ENCODE measurements at regions not wholly inside any gene's neighbourhood (a gene's known extent, or its start where the extent isn't known, plus 50 kb on each side); places are given as distances from the start of the nearest gene placed in this dataset.

DNA sequence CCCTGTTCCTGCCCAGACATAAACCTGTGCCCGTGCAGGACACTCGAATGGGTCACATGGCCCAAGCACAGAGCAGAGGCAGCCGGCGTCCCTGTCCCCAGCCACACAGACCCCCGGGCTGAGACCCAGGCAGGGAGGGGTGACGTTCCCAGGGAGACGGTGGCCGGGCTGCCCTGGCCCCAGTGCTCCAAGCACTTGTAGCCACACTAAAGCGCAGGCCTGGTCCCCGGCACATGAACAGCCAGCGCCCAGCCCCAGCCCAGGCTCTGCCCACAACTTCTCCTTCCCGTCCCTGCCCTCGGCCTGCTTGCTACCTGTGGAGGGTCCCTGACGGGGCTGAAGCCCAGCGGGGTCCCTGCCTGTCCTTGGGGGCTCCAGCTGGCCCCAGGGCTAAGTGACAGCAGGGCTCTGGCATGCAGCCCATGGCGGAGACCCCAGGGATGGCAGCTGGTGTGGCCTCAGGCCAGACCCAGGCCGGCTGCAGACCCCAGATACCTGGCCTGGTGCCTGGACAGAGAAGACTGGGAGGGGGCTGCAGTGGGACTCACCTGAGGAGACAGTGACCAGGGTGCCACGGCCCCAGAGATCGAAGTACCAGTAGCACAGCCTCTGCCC, 338.4 kb downstream of the TMEM121 start:
- Histone ChIP-seq H3K9me3 (no peaks in the 10 kb centered on the region), H3K27me3 (peaks cover 0 to 38% (median 0%) of the 10 kb centered on the region in 9 donors), H3K36me3 (no peaks in the 10 kb centered on the region), H3K4me3 (no peak overlapping the region), H3K4me1 (no peaks in the 10 kb centered on the region), H3K27ac (no peak overlapping the region)
- no peak for ATAC-seq
- intact Hi-C loops (cut with DNase I) = no loop called here
- peak in 3 of 5 donors; percentile 13 to 55 (median 24) for DNase-seq
- TF ChIP-seq POLR2A (IDR thresholded peaks at IDR 0.05) = no peak
- TF ChIP-seq, protein P1, sequence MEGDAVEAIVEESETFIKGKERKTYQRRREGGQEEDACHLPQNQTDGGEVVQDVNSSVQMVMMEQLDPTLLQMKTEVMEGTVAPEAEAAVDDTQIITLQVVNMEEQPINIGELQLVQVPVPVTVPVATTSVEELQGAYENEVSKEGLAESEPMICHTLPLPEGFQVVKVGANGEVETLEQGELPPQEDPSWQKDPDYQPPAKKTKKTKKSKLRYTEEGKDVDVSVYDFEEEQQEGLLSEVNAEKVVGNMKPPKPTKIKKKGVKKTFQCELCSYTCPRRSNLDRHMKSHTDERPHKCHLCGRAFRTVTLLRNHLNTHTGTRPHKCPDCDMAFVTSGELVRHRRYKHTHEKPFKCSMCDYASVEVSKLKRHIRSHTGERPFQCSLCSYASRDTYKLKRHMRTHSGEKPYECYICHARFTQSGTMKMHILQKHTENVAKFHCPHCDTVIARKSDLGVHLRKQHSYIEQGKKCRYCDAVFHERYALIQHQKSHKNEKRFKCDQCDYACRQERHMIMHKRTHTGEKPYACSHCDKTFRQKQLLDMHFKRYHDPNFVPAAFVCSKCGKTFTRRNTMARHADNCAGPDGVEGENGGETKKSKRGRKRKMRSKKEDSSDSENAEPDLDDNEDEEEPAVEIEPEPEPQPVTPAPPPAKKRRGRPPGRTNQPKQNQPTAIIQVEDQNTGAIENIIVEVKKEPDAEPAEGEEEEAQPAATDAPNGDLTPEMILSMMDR (IDR thresholded peaks at IDR 0.05) = no peak
- WGBS, 4 donors = 71 to 81% (median 74%) methylated on average over 8 to 19 of the region's 19 CpGs

DNA sequence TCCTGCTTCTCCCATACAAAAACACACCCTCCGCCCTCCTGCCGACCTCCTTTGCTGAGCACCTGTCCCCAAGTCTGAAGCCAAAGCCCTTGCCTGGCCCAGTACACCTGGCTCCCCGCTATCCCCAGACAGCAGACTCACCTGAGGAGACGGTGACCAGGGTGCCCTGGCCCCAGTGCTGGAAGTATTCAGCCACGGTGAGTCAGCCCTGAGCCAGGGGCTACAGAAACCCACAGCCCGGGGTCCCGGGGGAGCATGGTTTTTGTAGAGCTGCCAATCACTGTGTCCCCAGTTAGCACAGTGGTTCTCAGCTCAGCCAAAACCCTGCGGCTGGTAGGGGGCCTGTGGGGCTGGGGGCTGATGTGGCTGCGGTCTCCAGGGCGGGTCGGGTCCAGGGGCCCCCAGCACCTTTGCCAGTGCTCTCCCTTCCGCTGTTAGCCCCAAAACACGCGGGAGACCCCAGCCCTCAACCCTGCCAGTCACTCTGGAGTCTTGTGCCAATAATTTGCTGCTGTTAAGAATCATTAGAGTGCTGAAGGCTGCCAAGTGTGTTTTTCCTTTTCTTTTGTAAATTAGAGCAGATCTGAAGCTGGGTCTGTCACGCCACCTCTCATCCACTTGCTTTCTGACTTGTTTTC, 339.0 kb downstream of the TMEM121 start:
- H3K36me3 ChIP-seq = no peaks in the 10 kb centered on the region
- intact Hi-C loops (cut with DNase I) = no loop called here
- peaks cover 0 to 38% (median 0%) of the 10 kb centered on the region in 9 donors for H3K27me3 ChIP-seq
- 65 to 81% (median 72%) methylated on average over 8 to 15 of the region's 15 CpGs for WGBS, 4 donors
- H3K4me3 ChIP-seq = no peak overlapping the region
- no peak overlapping the region for H3K27ac ChIP-seq
- ATAC-seq (no peak), DNase-seq (peak in 1 of 5 donors; percentile 9)
- H3K4me1 ChIP-seq = no peaks in the 10 kb centered on the region
- TF ChIP-seq POLR2A (IDR thresholded peaks at IDR 0.05) = no peak
- TF ChIP-seq, protein P1 (IDR thresholded peaks at IDR 0.05) = no peak
- no peaks in the 10 kb centered on the region for H3K9me3 ChIP-seq

DNA sequence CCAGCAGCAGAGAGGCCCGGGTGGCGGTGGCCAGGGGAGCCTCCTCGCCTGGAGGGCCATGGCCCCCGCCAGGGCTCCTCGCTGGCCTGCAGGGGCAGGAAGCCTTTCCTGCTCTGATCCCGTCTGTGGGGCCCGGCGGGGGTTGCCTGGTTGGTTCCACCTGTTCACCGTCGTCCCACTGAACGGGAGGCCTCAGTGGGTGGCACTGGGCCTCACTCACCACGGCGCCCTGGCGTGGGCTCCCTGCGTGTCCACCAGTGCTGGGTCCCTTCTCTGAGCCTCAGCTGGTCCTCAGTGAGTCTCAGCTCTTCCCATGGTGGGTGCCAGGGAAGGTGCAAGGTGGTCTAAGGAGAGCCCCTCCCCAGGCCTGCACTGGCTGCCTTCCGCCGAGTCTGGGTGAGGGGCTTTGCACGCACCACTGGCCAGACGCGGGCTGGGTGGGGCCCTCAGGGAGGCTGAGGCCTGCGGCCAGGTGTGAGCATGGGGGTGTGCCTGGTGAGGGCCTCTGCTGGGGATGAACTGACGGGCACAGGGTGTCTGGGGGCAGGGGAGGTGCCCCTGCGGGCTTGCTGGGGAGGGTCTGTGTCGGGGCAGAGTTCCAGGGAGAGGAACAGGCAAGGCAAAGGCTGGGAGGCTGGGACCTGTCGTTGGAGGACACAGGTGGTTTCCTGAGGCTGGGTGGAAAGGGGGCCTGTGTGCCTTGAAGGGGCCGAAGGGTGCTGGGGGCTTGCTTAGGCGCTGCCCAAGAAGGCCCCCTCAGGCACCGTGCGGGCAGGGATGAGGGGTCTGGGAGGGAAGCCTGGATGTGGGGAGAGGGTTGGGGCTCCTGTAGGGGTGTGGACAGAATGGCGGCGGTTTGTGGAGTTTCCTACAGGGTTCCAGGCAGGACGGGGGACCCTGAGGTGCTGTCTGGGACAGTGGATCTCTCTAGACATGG, 339.8 kb downstream of the TMEM121 start:
- no peaks in the 10 kb centered on the region for H3K4me1 ChIP-seq
- 84 to 85% (median 85%) methylated on average over 15 to 32 of the region's 32 CpGs for WGBS, 4 donors
- intact Hi-C loops (cut with DNase I) = no loop called here
- H3K36me3 ChIP-seq = no peaks in the 10 kb centered on the region
- H3K9me3 ChIP-seq = no peaks in the 10 kb centered on the region
- TF ChIP-seq, protein P1 (IDR thresholded peaks at IDR 0.05) = no peak
- TF ChIP-seq POLR2A (IDR thresholded peaks at IDR 0.05) = no peak
- H3K27me3 ChIP-seq = peaks cover 0 to 33% (median 0%) of the 10 kb centered on the region in 9 donors
- no peak overlapping the region for H3K27ac ChIP-seq
- DNase-seq = peak in 3 of 5 donors; percentile 9 to 37 (median 23)
- ATAC-seq = no peak
- no peak overlapping the region for H3K4me3 ChIP-seq

DNA sequence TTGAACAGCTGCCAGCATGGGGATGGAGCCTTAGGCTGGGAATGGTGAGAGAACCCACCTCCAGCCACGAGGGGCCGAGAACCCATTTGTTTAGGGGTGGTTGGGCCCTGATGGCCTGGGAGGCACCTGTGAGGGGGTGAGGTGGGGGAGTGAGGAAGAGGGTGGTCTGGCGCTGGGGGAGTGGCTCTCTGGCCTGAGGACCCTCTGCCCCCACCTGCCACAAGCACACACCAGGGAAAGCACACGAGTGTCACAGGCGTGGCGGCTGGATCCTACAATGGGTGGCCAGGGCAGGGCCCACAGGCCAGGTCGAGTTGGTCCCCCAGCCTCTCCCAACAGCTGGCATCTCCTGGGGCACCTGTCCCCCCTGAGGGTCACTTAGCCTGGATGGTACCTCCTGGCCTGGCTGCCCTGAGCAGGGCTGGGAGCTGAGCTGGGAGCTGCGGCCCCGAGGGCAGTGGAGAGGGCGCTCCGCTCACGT, 340.5 kb downstream of the TMEM121 start:
- peaks cover 0 to 27% (median 0%) of the 10 kb centered on the region in 9 donors for H3K27me3 ChIP-seq
- no peak overlapping the region for H3K27ac ChIP-seq
- peak in 2 of 5 donors; percentile 8 to 37 for DNase-seq
- 81 to 97% (median 89%) methylated on average over 7 to 12 of the region's 12 CpGs for WGBS, 4 donors
- TF ChIP-seq, protein P1 (IDR thresholded peaks at IDR 0.05) = no peak
- TF ChIP-seq POLR2A (IDR thresholded peaks at IDR 0.05) = no peak
- H3K4me1 ChIP-seq = no peaks in the 10 kb centered on the region
- intact Hi-C loops (cut with DNase I) = no loop called here
- no peaks in the 10 kb centered on the region for H3K9me3 ChIP-seq
- ATAC-seq = no peak
- H3K36me3 ChIP-seq = no peaks in the 10 kb centered on the region
- H3K4me3 ChIP-seq = no peak overlapping the region

Measured in heart left ventricle (tissue), 16 donors.